ENCODE measurements at regions not wholly inside any gene's neighbourhood (a gene's known extent, or its start where the extent isn't known, plus 50 kb on each side); places are given as distances from the start of the nearest gene placed in this dataset.

- no peak for TF ChIP-seq CTCF (IDR thresholded peaks at IDR 0.05; ENCODE audit: poor library complexity)
- no peak for TF ChIP-seq EZH2 (IDR thresholded peaks at IDR 0.05; ENCODE audit: borderline replicate concordance)
Measured at GRCh38 chr3:159555205-159555604, 433.4 kb upstream of the IL12A start.

All from hepatocyte (in vitro differentiated cells).